Duodenal mucosa (tissue), 2 donors: ENCODE measurements at regions not wholly inside any gene's neighbourhood (a gene's known extent, or its start where the extent isn't known, plus 50 kb on each side); places are given as distances from the start of the nearest gene placed in this dataset.

Experiments used
- H3K27ac ChIP-seq: one replicate; pipeline ENCODE4 v1.7.0; 2013; ENCODE audit warnings: low read depth, low read length
- H3K27me3 ChIP-seq, 2 donors: one replicate each; pipeline ENCODE4 v1.7.0; 2013; ENCODE audit warnings: low read length in 2 of 2, control low read depth in 1 of 2; ENCODE audit not compliant: insufficient read depth in 2 of 2, control insufficient read depth in 1 of 2
- H3K36me3 ChIP-seq, 2 donors: one replicate each; pipeline ENCODE4 v1.7.0; 2013; ENCODE audit warnings: low read length in 2 of 2, control low read depth in 1 of 2; ENCODE audit not compliant: insufficient read depth in 2 of 2, control insufficient read depth in 1 of 2
- H3K4me1 ChIP-seq, 2 donors: one replicate each; pipeline ENCODE4 v1.7.0; 2013; ENCODE audit warnings: low read length in 2 of 2, control low read depth in 1 of 2; ENCODE audit not compliant: insufficient read depth in 2 of 2, control insufficient read depth in 1 of 2
- H3K4me3 ChIP-seq, 2 donors: one replicate each; pipeline ENCODE4 v1.7.0; 2013; ENCODE audit warnings: low read length in 2 of 2, low read depth in 1 of 2
- H3K9ac ChIP-seq, 2 donors: one replicate each; pipeline ENCODE4 v1.7.0; 2013; ENCODE audit warnings: low read length in 2 of 2, low read depth in 1 of 2
- H3K9me3 ChIP-seq, 2 donors: one replicate each; pipeline ENCODE4 v1.7.0; 2013; ENCODE audit warnings: low read length in 2 of 2, control low read depth in 1 of 2; ENCODE audit not compliant: control insufficient read depth in 1 of 2

GRCh38 chr16:66315210-66315825, 51.2 kb upstream of the CDH5 start:
- Histone ChIP-seq H3K27ac (no peak overlapping the region), H3K9me3 (no peaks in the 10 kb centered on the region), H3K4me3 (no peak overlapping the region), H3K36me3 (no peaks in the 10 kb centered on the region), H3K27me3 (no peaks in the 10 kb centered on the region), H3K9ac (peak overlapping the region in 1 of 2 donors; percentile 7), H3K4me1 (peaks cover 0 to 3% of the 10 kb centered on the region in 2 donors)

GRCh38 chr16:66311306-66311705, 55.2 kb upstream of the CDH5 start:
- Histone ChIP-seq H3K9me3 (no peaks in the 10 kb centered on the region), H3K4me1 (peaks cover 0 to 3% of the 10 kb centered on the region in 2 donors), H3K9ac (no peak overlapping the region), H3K27me3 (no peaks in the 10 kb centered on the region), H3K36me3 (no peaks in the 10 kb centered on the region), H3K27ac (no peak overlapping the region), H3K4me3 (no peak overlapping the region)

- Histone ChIP-seq H3K9ac (no peak overlapping the region), H3K4me3 (no peak overlapping the region), H3K27me3 (no peaks in the 10 kb centered on the region), H3K27ac (no peak overlapping the region), H3K9me3 (no peaks in the 10 kb centered on the region), H3K36me3 (no peaks in the 10 kb centered on the region), H3K4me1 (no peaks in the 10 kb centered on the region)
Measured at GRCh38 chr16:66309215-66309807, 57.2 kb upstream of the CDH5 start.

GRCh38 chr16:66308096-66308495, 58.4 kb upstream of the CDH5 start:
- Histone ChIP-seq H3K27ac (no peak overlapping the region), H3K9ac (no peak overlapping the region), H3K27me3 (no peaks in the 10 kb centered on the region), H3K9me3 (no peaks in the 10 kb centered on the region), H3K36me3 (no peaks in the 10 kb centered on the region), H3K4me1 (no peaks in the 10 kb centered on the region), H3K4me3 (no peak overlapping the region)

- Histone ChIP-seq H3K9ac (no peak overlapping the region), H3K4me1 (no peaks in the 10 kb centered on the region), H3K36me3 (no peaks in the 10 kb centered on the region), H3K27me3 (no peaks in the 10 kb centered on the region), H3K4me3 (no peak overlapping the region), H3K9me3 (no peaks in the 10 kb centered on the region), H3K27ac (no peak overlapping the region)
Measured at GRCh38 chr16:66306366-66307150, 59.9 kb upstream of the CDH5 start.

- H3K4me1 ChIP-seq = no peaks in the 10 kb centered on the region
- H3K9ac ChIP-seq = no peak overlapping the region
- no peak overlapping the region for H3K4me3 ChIP-seq
- H3K27ac ChIP-seq = no peak overlapping the region
- H3K9me3 ChIP-seq = no peaks in the 10 kb centered on the region
- H3K27me3 ChIP-seq = no peaks in the 10 kb centered on the region
- H3K36me3 ChIP-seq = no peaks in the 10 kb centered on the region
Measured at GRCh38 chr16:66304961-66305360, 61.5 kb upstream of the CDH5 start.

- no peak overlapping the region for H3K4me3 ChIP-seq
- no peaks in the 10 kb centered on the region for H3K4me1 ChIP-seq
- H3K36me3 ChIP-seq = no peaks in the 10 kb centered on the region
- H3K9me3 ChIP-seq = no peaks in the 10 kb centered on the region
- H3K27ac ChIP-seq = no peak overlapping the region
- no peaks in the 10 kb centered on the region for H3K27me3 ChIP-seq
- H3K9ac ChIP-seq = no peak overlapping the region
Measured at GRCh38 chr16:66304151-66304550, 62.3 kb upstream of the CDH5 start.

- no peak overlapping the region for H3K27ac ChIP-seq
- no peaks in the 10 kb centered on the region for H3K4me1 ChIP-seq
- no peak overlapping the region for H3K4me3 ChIP-seq
- no peaks in the 10 kb centered on the region for H3K27me3 ChIP-seq
- H3K9ac ChIP-seq = no peak overlapping the region
- H3K9me3 ChIP-seq = no peaks in the 10 kb centered on the region
- no peaks in the 10 kb centered on the region for H3K36me3 ChIP-seq
Measured at GRCh38 chr16:66300501-66300900, 66.0 kb upstream of the CDH5 start.

GRCh38 chr16:66300037-66300436, 66.5 kb upstream of the CDH5 start:
- no peaks in the 10 kb centered on the region for H3K36me3 ChIP-seq
- no peaks in the 10 kb centered on the region for H3K27me3 ChIP-seq
- H3K4me1 ChIP-seq = no peaks in the 10 kb centered on the region
- H3K27ac ChIP-seq = no peak overlapping the region
- no peaks in the 10 kb centered on the region for H3K9me3 ChIP-seq
- no peak overlapping the region for H3K9ac ChIP-seq
- H3K4me3 ChIP-seq = no peak overlapping the region

GRCh38 chr16:66299349-66299748, 67.1 kb upstream of the CDH5 start:
- H3K27ac ChIP-seq = no peak overlapping the region
- no peak overlapping the region for H3K9ac ChIP-seq
- H3K9me3 ChIP-seq = no peaks in the 10 kb centered on the region
- no peaks in the 10 kb centered on the region for H3K27me3 ChIP-seq
- no peak overlapping the region for H3K4me3 ChIP-seq
- no peaks in the 10 kb centered on the region for H3K36me3 ChIP-seq
- no peaks in the 10 kb centered on the region for H3K4me1 ChIP-seq
